ENCODE measurements at regions not wholly inside any gene's neighbourhood (a gene's known extent, or its start where the extent isn't known, plus 50 kb on each side); places are given as distances from the start of the nearest gene placed in this dataset.

DNA sequence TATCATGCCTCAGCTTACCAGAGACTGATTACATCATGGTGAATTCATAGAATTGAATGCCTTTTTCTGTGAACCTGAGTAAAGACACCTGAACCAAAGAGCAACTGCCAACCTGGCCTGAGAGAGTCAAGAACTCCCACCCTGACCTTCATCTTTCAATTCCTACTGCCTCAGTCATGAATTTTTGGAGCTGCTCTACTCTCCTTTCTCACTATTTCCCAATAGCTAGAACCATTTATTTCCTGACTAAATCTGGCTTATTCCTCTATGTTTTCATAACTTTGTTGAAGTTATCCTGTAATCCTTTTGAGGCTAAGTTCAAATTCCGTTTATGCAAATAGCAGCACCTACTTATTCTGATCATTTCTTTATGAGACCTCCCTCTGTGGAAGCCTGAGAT lies 712.4 kb upstream of the UBE2E2 start:
- no peaks in the 10 kb centered on the region for H3K9me3 Mint-ChIP-seq
- DNase-seq: no peak
- H3K4me1 Mint-ChIP-seq: no peaks in the 10 kb centered on the region
- no peak overlapping the region for H3K4me3 Mint-ChIP-seq
- no peaks in the 10 kb centered on the region for H3K36me3 Mint-ChIP-seq (ENCODE audit: low read depth)
- peaks cover 12% of the 10 kb centered on the region for H3K27me3 Mint-ChIP-seq (ENCODE audit: low read depth, poor library complexity)
- no peak for TF ChIP-seq CTCF (IDR thresholded peaks at IDR 0.05)
- no peak overlapping the region for H3K27ac Mint-ChIP-seq

DNA sequence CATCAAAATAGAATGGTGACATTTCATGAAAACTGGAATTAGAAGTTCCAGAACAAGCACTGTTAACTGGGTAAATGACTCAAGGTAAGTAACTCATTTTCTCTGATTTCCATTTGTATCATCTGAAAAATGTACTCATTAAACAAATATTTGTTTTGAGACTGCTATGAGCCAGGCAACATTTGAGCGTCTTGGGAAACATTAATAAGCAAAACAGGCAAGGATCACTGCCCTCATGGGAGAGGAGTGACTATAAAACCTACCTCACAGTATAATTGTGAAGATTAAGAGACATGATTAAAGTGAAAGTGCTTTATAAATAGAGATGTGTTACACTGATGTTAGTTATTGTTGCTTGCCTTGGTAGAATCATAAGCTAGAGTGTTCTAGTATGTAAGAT lies 711.8 kb upstream of the UBE2E2 start:
- no peak overlapping the region for H3K4me3 Mint-ChIP-seq
- H3K4me1 Mint-ChIP-seq: no peaks in the 10 kb centered on the region
- no peak for DNase-seq
- no peaks in the 10 kb centered on the region for H3K9me3 Mint-ChIP-seq
- H3K27me3 Mint-ChIP-seq (ENCODE audit: low read depth, poor library complexity): peaks cover 12% of the 10 kb centered on the region
- no peaks in the 10 kb centered on the region for H3K36me3 Mint-ChIP-seq (ENCODE audit: low read depth)
- no peak overlapping the region for H3K27ac Mint-ChIP-seq
- TF ChIP-seq CTCF (IDR thresholded peaks at IDR 0.05): no peak

GRCh38 chr3:22492342-22492741 lies 710.8 kb upstream of the UBE2E2 start:
- Mint-ChIP-seq H3K36me3 (ENCODE audit: low read depth) (no peaks in the 10 kb centered on the region), H3K4me3 (no peak overlapping the region), H3K4me1 (no peaks in the 10 kb centered on the region), H3K9me3 (no peaks in the 10 kb centered on the region), H3K27me3 (ENCODE audit: low read depth, poor library complexity) (peaks cover 8% of the 10 kb centered on the region), H3K27ac (no peak overlapping the region)
- no peak for TF ChIP-seq CTCF (IDR thresholded peaks at IDR 0.05)
- no peak for DNase-seq

DNA sequence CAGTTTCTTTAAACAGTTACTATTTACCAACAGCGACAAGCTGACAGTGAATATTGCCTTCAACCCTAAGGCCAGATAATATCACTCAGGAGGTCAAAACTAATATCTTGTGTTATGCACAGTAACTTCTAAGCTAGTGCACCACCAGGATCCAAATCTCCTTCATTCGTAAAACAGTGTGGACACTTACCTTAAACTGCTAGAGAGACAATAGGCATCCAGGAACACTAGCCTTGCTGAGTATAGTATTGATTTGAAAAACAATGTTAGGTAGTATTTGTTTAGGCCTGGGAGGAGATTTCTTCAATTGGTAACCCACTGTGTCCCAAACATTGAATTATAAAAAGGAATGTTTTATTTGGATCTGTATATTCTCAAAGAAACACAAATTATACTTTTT lies 707.9 kb upstream of the UBE2E2 start:
- Mint-ChIP-seq H3K9me3 (no peaks in the 10 kb centered on the region), H3K27ac (no peak overlapping the region), H3K4me1 (no peaks in the 10 kb centered on the region), H3K36me3 (ENCODE audit: low read depth) (no peaks in the 10 kb centered on the region), H3K4me3 (no peak overlapping the region), H3K27me3 (ENCODE audit: low read depth, poor library complexity) (no peaks in the 10 kb centered on the region)
- DNase-seq: no peak
- no peak for TF ChIP-seq CTCF (IDR thresholded peaks at IDR 0.05)

- H3K36me3 Mint-ChIP-seq (ENCODE audit: low read depth): no peaks in the 10 kb centered on the region
- no peaks in the 10 kb centered on the region for H3K27me3 Mint-ChIP-seq (ENCODE audit: low read depth, poor library complexity)
Observed at GRCh38 chr3:22495791-22496190, 707.3 kb upstream of the UBE2E2 start.

More at GRCh38 chr3:22495791-22496190, 707.3 kb upstream of the UBE2E2 start:
- DNase-seq: no peak
- no peak for TF ChIP-seq CTCF (IDR thresholded peaks at IDR 0.05)
- H3K9me3 Mint-ChIP-seq: no peaks in the 10 kb centered on the region
- H3K4me3 Mint-ChIP-seq: no peak overlapping the region
- no peak overlapping the region for H3K27ac Mint-ChIP-seq
- no peaks in the 10 kb centered on the region for H3K4me1 Mint-ChIP-seq

Data from nephron progenitor cell (in vitro differentiated cells).